Gastroesophageal sphincter (tissue), 4 donors: ENCODE measurements at regions not wholly inside any gene's neighbourhood (a gene's known extent, or its start where the extent isn't known, plus 50 kb on each side); places are given as distances from the start of the nearest gene placed in this dataset.

ENCODE experiments used
- ATAC-seq: fragments of 150-250 bp; one replicate; pipeline ENCODE4 v1.9.1; 2016; ENCODE audit warnings: mild to moderate bottlenecking, moderate library complexity
- H3K27ac ChIP-seq, 4 donors: fragments of 200-600 bp; sonication (generic) in 3 of 4; 1 replicate in 3 of 4; 2 replicates in 1 of 4; pipeline ENCODE4 v1.5.1; 2016 to 2019
- H3K27me3 ChIP-seq: fragments of 200-600 bp; sonication (generic); one replicate; pipeline ENCODE4 v1.5.1; 2019
- H3K36me3 ChIP-seq, 2 donors: fragments of 200-600 bp; sonication (generic); one replicate each; pipeline ENCODE4 v1.5.1; 2019; ENCODE audit warnings: control low read depth in 1 of 2
- H3K4me1 ChIP-seq, 3 donors: fragments of 200-600 bp; sonication (generic); 1 replicate in 2 of 3; 2 replicates in 1 of 3; pipeline ENCODE4 v1.5.1; 2016 to 2019; ENCODE audit warnings: control low read depth in 2 of 3
- H3K4me3 ChIP-seq, 2 donors: fragments of 200-600 bp; sonication (generic); one replicate each; pipeline ENCODE4 v1.5.1; 2019; ENCODE audit warnings: mild to moderate bottlenecking in 1 of 2, moderate library complexity in 1 of 2
- H3K9me3 ChIP-seq, 3 donors: fragments of 200-600 bp; sonication (generic); one replicate each; pipeline ENCODE4 v1.5.1; 2017 to 2019; ENCODE audit warnings: control low read depth in 2 of 3
- EP300 ChIP-seq: sonication (generic); formaldehyde crosslinking; IDR thresholded peaks from one replicate; pipeline ENCODE4 v1.6.1; 2017; ENCODE audit warnings: antibody characterized with exemption, mild to moderate bottlenecking
- POLR2A ChIP-seq, 2 donors: fragments of 450-650 bp; IDR thresholded peaks; one replicate each; pipeline ENCODE4 v1.6.1; 2017; ENCODE audit warnings: antibody characterized with exemption in 2 of 2, mild to moderate bottlenecking in 2 of 2, moderate library complexity in 1 of 2
- POLR2AphosphoS5 ChIP-seq: sonication (generic); formaldehyde crosslinking; IDR thresholded peaks from one replicate; pipeline ENCODE4 v1.6.1; 2017; ENCODE audit warnings: antibody characterized with exemption
- WGBS, 2 donors: methylation state at CpG; one replicate each; pipeline ENCODE4 v1.1.5; 2018; ENCODE audit warnings: low coverage in 1 of 2; 5-methylcytosine and 5-hydroxymethylcytosine counted together
- TF ChIP-seq, protein P1 (sequence below), 4 experiments: fragments of 200-600 bp in 2 of 4; fragments of 450-650 bp in 2 of 4; sonication (generic) in 1 of 4; IDR thresholded peaks; one replicate each; pipeline ENCODE4 v1.5.1; 2017 to 2019; ENCODE audit warnings: antibody characterized with exemption in 4 of 4, mild to moderate bottlenecking in 2 of 4, moderate library complexity in 2 of 4

DNA sequence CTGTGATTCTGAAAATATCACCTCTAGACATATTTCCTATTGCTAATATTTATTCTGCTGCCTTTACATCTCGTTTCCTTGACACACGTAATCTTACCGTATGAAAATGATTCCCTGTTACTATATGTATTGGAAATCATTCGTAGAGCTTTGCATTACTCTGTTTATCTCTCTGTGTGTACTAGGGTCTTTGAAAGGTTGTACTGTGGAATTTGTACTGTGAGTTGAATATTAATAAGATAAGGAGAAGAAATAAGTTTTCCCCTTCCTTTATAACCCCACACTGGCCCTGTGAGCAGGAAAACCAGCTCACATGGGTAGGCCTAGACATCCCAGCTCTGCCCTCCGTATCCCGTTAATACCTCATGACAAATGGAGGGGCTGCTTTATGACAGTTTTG, 354.9 kb downstream of the KLF5 start:
- no peaks in the 10 kb centered on the region for H3K9me3 ChIP-seq
- 79 to 83% methylated on average over 6 of the region's 6 CpGs for WGBS, 2 donors
- no peak for ATAC-seq
- no peaks in the 10 kb centered on the region for H3K36me3 ChIP-seq
- no peak overlapping the region for H3K4me3 ChIP-seq
- no peaks in the 10 kb centered on the region for H3K4me1 ChIP-seq
- TF ChIP-seq POLR2A (IDR thresholded peaks at IDR 0.05) (no peak), POLR2AphosphoS5 (no peak), EP300 (no peak)
- TF ChIP-seq, protein P1, sequence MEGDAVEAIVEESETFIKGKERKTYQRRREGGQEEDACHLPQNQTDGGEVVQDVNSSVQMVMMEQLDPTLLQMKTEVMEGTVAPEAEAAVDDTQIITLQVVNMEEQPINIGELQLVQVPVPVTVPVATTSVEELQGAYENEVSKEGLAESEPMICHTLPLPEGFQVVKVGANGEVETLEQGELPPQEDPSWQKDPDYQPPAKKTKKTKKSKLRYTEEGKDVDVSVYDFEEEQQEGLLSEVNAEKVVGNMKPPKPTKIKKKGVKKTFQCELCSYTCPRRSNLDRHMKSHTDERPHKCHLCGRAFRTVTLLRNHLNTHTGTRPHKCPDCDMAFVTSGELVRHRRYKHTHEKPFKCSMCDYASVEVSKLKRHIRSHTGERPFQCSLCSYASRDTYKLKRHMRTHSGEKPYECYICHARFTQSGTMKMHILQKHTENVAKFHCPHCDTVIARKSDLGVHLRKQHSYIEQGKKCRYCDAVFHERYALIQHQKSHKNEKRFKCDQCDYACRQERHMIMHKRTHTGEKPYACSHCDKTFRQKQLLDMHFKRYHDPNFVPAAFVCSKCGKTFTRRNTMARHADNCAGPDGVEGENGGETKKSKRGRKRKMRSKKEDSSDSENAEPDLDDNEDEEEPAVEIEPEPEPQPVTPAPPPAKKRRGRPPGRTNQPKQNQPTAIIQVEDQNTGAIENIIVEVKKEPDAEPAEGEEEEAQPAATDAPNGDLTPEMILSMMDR (IDR thresholded peaks at IDR 0.05): no peak
- H3K27me3 ChIP-seq: no peaks in the 10 kb centered on the region
- no peak overlapping the region for H3K27ac ChIP-seq

DNA sequence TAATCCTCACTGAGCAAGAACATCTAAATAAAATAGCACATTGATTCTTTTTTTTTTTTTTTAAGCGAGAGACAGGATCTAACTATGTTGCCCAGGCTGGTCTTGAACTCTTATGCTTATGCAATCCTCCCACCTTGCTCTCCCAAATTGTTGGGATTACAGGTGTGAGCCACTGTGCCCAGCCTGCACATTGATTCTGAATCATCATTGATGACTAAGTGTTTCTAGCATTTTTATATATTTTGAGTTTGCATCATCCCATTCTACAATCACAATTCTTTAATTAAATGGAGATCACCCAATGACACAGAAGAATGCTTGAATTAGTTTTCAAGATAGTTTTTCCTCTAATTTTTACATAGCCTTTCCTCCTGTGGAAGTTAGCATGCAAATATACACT, 354.1 kb downstream of the KLF5 start:
- no peaks in the 10 kb centered on the region for H3K4me1 ChIP-seq
- ATAC-seq: no peak
- H3K36me3 ChIP-seq: no peaks in the 10 kb centered on the region
- TF ChIP-seq POLR2A (IDR thresholded peaks at IDR 0.05) (no peak), POLR2AphosphoS5 (no peak), EP300 (no peak)
- TF ChIP-seq, protein P1 (IDR thresholded peaks at IDR 0.05): no peak
- WGBS, 2 donors: 89 to 90% methylated on average over 1 of the region's 1 CpG
- H3K9me3 ChIP-seq: no peaks in the 10 kb centered on the region
- H3K27ac ChIP-seq: no peak overlapping the region
- no peak overlapping the region for H3K4me3 ChIP-seq
- no peaks in the 10 kb centered on the region for H3K27me3 ChIP-seq

DNA sequence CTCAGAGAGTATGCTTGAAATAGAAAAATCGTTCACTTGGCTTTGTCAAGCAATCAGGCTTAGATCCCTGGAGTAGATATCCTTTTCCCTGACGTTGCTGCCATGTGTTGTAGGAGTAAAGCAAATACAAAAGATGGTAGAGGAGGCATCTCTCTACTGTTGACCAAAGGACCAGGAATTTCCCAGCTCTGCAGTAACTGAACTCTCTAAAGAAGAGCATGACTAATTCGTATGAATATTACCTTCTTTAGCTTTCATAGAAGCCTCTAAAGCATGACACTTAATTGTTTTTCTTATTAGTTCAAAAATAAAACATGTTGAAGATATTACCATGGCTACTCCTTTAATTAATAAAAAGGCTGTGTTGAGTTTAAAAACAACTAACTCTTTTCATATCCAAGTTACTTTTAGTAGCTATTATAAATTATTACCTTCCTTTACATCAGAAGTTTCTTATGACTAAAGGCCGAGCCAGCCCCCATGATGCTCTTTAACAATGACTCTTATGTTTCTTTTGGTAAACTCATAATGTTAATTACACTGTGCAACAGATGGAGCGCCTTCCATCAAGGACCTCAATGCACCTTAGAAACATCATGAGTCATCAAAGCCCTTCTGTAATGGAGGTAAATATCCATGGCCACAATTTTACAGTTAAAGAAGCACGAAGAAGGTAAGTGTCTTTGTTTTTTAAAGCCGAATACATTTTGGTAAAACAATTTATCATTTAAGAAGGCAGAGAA, 352.4 kb downstream of the KLF5 start:
- Histone ChIP-seq H3K27ac (no peak overlapping the region), H3K36me3 (no peaks in the 10 kb centered on the region), H3K27me3 (no peaks in the 10 kb centered on the region), H3K4me1 (no peaks in the 10 kb centered on the region), H3K9me3 (no peaks in the 10 kb centered on the region), H3K4me3 (no peak overlapping the region)
- ATAC-seq: no peak
- TF ChIP-seq, protein P1 (IDR thresholded peaks at IDR 0.05): no peak
- TF ChIP-seq EP300: no peak
- no peak for TF ChIP-seq POLR2AphosphoS5
- no peak for TF ChIP-seq POLR2A (IDR thresholded peaks at IDR 0.05)
- 76 to 82% methylated on average over 6 to 7 of the region's 7 CpGs for WGBS, 2 donors

DNA sequence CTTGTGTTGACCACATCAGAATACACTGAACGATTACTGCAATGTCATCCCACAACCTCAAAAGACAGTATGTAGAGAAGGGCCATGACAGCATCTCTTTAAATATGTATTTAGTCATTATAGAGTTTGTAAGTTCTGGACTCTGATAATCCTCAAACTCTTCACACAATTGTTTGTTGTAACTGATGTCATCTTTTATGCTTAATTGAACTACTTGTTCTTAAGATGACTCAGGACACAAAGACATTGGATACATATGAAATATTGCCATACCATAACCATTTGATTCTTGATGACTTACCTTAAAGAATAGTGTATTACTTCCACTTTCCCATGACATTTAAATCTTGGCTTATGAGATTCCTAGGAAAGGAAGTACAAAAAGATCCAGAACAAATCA, 347.6 kb downstream of the KLF5 start:
- 40 to 71% methylated on average over 1 of the region's 1 CpG for WGBS, 2 donors
- Histone ChIP-seq H3K27me3 (no peaks in the 10 kb centered on the region), H3K27ac (no peak overlapping the region), H3K36me3 (no peaks in the 10 kb centered on the region), H3K4me1 (no peaks in the 10 kb centered on the region), H3K4me3 (no peak overlapping the region), H3K9me3 (no peaks in the 10 kb centered on the region)
- no peak for ATAC-seq
- TF ChIP-seq POLR2AphosphoS5 (no peak), POLR2A (IDR thresholded peaks at IDR 0.05) (no peak), EP300 (no peak)
- TF ChIP-seq, protein P1 (IDR thresholded peaks at IDR 0.05): no peak

- H3K4me3 ChIP-seq: no peak overlapping the region
- no peak for ATAC-seq
- TF ChIP-seq, protein P1 (IDR thresholded peaks at IDR 0.05): no peak
- TF ChIP-seq POLR2AphosphoS5 (no peak), POLR2A (IDR thresholded peaks at IDR 0.05) (no peak), EP300 (no peak)
- no peaks in the 10 kb centered on the region for H3K27me3 ChIP-seq
- 36 to 100% methylated on average over 1 to 2 of the region's 2 CpGs for WGBS, 2 donors
- H3K9me3 ChIP-seq: no peaks in the 10 kb centered on the region
- H3K4me1 ChIP-seq: no peaks in the 10 kb centered on the region
- no peaks in the 10 kb centered on the region for H3K36me3 ChIP-seq
- no peak overlapping the region for H3K27ac ChIP-seq
These were observed 345.8 kb downstream of the KLF5 start for GRCh38 chr13:73404581-73404980.
